ENCODE measurements at regions not wholly inside any gene's neighbourhood (a gene's known extent, or its start where the extent isn't known, plus 50 kb on each side); places are given as distances from the start of the nearest gene placed in this dataset.
A peak's percentile ranks its signal among the peaks of the same experiment; 100 is the strongest.

DNA sequence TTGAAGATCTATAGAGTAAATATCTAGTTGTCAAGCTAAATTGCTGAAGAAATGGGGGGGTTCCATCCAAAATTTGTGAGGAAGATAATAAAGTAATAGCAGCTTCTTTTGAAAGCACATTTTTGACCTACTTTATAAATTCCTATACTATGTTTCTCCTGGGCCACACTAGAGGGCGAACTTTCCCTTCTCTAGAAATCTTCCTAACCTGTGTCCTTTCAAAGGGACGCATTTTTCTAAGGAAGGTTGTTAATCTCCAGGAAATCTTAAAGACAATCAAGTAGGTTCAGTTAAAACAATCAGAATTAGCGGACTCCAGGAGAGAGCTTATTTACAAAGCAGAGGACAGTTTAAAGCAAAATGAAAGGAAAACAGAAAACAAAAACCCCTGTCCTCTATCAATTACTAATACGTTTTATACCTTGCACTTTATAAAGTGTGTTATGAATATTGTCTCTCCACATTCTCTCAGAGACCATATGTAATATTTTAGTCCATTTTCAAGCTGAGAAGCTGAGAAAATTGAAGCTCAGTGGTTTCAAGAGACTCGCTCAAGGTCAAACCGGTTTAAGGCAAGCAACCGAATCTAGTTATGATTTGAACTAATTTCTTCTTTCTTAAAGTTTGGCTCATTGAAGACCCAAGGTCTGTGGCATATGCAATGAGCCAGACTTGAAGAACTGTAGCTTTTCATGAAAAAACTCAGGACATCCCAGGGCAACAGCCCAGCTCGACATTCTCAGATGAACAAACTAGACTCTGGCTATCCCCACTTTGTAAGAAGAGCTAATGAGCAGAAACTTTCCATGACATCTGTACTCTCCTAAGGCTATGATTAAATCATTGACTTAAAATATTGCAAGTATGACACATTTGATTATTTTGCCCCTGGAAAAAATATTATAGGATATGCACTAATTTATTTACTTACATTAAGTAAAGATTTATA lies 273.6 kb downstream of the PAX3 start:
- intact Hi-C loops (cut with DNase I, micrococcal nuclease): no loop called here
- DNase-seq (peak in 1 of 3 donors; percentile 23), ATAC-seq (no peak)

DNA sequence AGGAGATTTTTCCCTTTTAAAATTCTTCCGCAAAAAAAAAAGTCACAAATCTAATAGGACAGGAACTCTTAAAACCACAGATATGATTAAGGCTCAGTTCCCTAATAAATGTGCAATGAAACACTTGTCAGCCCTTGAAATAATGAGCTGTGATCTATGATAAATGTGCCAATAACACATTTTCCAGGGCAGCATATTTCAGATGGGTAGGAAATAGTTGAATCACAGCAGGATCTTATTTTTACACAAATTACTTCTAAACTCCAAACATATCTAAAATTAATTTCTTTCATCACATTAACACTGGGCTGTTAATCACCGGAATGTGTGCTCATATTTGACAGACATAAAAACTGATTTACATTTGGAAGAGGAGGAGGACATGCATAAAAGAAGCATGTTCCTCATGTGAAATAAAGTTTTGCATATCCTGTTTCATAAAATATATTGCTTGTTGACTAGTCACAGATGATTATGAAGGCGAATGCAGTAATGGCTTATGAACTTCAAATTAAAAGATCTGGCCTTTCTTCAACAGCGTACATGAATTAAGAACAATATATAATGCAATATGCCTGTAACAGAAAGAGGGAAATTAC lies 281.4 kb downstream of the PAX3 start:
- H3K4me3 ChIP-seq: no peak overlapping the region
- no peak for ATAC-seq

More for the DNA sequence above, 273.6 kb downstream of the PAX3 start:
- Histone ChIP-seq H3K36me3 (ENCODE audit: low read depth) (no peaks in the 10 kb centered on the region), H3K4me1 (ENCODE audit: low read depth) (no peaks in the 10 kb centered on the region), H3K4me3 (no peak overlapping the region), H3K9me3 (no peaks in the 10 kb centered on the region)
- TF ChIP-seq, protein P1, sequence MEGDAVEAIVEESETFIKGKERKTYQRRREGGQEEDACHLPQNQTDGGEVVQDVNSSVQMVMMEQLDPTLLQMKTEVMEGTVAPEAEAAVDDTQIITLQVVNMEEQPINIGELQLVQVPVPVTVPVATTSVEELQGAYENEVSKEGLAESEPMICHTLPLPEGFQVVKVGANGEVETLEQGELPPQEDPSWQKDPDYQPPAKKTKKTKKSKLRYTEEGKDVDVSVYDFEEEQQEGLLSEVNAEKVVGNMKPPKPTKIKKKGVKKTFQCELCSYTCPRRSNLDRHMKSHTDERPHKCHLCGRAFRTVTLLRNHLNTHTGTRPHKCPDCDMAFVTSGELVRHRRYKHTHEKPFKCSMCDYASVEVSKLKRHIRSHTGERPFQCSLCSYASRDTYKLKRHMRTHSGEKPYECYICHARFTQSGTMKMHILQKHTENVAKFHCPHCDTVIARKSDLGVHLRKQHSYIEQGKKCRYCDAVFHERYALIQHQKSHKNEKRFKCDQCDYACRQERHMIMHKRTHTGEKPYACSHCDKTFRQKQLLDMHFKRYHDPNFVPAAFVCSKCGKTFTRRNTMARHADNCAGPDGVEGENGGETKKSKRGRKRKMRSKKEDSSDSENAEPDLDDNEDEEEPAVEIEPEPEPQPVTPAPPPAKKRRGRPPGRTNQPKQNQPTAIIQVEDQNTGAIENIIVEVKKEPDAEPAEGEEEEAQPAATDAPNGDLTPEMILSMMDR (IDR thresholded peaks at IDR 0.05): peak; percentile 16

DNA sequence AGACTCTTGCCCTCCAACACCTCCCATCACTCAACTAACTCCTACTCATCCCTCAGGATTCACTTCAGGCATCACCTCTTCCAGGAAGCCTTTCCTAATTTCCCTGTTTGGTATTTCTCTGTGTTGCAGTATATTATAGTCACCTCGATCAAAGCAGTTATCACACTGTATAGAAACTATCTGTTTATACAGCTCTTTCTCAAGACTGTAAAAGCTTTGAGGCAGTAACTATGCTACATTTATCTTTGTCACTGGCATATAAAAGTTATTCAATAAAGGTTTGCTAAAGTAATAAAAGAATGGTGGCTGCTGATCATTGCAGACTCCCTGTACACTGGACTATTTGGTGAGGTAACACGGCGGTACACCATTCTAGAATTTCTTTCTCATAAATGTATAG lies 284.9 kb downstream of the PAX3 start:
- H3K4me3 ChIP-seq: no peak overlapping the region
- H3K9me3 ChIP-seq: no peaks in the 10 kb centered on the region
- intact Hi-C loops (cut with DNase I, micrococcal nuclease): no loop called here
- no peaks in the 10 kb centered on the region for H3K4me1 ChIP-seq (ENCODE audit: low read depth)
- no peaks in the 10 kb centered on the region for H3K36me3 ChIP-seq (ENCODE audit: low read depth)
- no peak for DNase-seq
- ATAC-seq: peak; percentile 73
- TF ChIP-seq, protein P1 (IDR thresholded peaks at IDR 0.05): no peak

More for the DNA sequence above, 281.4 kb downstream of the PAX3 start:
- no peak for DNase-seq
- no peaks in the 10 kb centered on the region for H3K9me3 ChIP-seq
- TF ChIP-seq, protein P1 (IDR thresholded peaks at IDR 0.05): no peak
- intact Hi-C loops (cut with DNase I, micrococcal nuclease): no loop called here
- H3K4me1 ChIP-seq (ENCODE audit: low read depth): no peaks in the 10 kb centered on the region
- H3K36me3 ChIP-seq (ENCODE audit: low read depth): no peaks in the 10 kb centered on the region

DNA sequence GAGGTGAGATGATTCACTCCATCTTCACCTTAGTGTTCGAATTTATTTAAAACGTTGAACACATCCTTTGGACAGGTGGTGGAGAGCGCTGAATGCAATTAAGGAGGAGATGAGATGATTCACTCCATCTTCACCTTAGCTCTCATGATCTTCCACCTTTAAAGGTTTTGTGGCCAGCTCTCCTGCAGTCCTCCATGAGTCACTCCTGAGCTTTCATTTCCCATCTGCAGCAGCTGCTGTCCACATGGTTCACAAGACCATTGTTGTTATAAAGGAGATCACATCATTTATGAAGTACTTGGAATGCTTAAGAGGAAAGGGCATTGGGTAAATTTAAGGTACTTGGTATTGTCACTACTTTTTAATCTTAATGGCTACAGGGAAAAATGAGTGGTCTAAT lies 298.5 kb downstream of the PAX3 start:
- no peak for ATAC-seq
- TF ChIP-seq, protein P1 (IDR thresholded peaks at IDR 0.05): no peak
- no peaks in the 10 kb centered on the region for H3K4me1 ChIP-seq (ENCODE audit: low read depth)

DNA sequence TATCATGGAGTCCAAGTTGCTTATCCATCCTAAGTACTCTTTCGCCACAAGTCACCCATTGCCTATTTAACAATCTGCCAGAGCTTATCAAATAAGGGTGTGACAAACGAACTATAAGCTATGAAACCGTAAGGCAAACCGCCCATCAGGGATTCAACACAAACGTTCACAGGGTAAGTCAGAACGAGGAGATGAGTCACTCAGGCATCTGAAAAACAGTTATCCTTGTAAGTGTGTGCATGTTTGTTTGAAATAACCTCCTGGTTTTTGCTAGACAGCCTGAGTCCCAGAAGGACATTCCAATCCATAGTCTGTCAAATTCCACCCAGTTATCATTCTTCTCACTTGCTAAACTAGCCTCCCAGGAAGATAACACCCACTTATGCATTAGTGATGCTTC lies 299.1 kb downstream of the PAX3 start:
- DNase-seq (peak in 1 of 3 donors; percentile 10), ATAC-seq (peak; percentile 48)
- Histone ChIP-seq H3K4me3 (no peak overlapping the region), H3K9me3 (no peaks in the 10 kb centered on the region), H3K36me3 (ENCODE audit: low read depth) (no peaks in the 10 kb centered on the region), H3K4me1 (ENCODE audit: low read depth) (no peaks in the 10 kb centered on the region)
- TF ChIP-seq, protein P1 (IDR thresholded peaks at IDR 0.05): no peak
- intact Hi-C loops (cut with DNase I, micrococcal nuclease): no loop called here

More for the DNA sequence above, 298.5 kb downstream of the PAX3 start:
- no peak overlapping the region for H3K4me3 ChIP-seq
- intact Hi-C loops (cut with DNase I, micrococcal nuclease): no loop called here
- no peaks in the 10 kb centered on the region for H3K9me3 ChIP-seq
- H3K36me3 ChIP-seq (ENCODE audit: low read depth): no peaks in the 10 kb centered on the region
- no peak for DNase-seq

All from mucosa of descending colon (tissue), 3 donors.